ENCODE measurements at regions not wholly inside any gene's neighbourhood (a gene's known extent, or its start where the extent isn't known, plus 50 kb on each side); places are given as distances from the start of the nearest gene placed in this dataset.

GRCh38 chr21:24681456-24681855 is 925.8 kb downstream of the MRPL39 start:
- TF ChIP-seq EZH2 (IDR thresholded peaks at IDR 0.05; ENCODE audit: low read length): no peak
- TF ChIP-seq, protein P1, sequence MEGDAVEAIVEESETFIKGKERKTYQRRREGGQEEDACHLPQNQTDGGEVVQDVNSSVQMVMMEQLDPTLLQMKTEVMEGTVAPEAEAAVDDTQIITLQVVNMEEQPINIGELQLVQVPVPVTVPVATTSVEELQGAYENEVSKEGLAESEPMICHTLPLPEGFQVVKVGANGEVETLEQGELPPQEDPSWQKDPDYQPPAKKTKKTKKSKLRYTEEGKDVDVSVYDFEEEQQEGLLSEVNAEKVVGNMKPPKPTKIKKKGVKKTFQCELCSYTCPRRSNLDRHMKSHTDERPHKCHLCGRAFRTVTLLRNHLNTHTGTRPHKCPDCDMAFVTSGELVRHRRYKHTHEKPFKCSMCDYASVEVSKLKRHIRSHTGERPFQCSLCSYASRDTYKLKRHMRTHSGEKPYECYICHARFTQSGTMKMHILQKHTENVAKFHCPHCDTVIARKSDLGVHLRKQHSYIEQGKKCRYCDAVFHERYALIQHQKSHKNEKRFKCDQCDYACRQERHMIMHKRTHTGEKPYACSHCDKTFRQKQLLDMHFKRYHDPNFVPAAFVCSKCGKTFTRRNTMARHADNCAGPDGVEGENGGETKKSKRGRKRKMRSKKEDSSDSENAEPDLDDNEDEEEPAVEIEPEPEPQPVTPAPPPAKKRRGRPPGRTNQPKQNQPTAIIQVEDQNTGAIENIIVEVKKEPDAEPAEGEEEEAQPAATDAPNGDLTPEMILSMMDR (optimal IDR thresholded peaks at IDR 0.05 in 1 of 3, IDR thresholded peaks at IDR 0.05 in 1 of 3, conservative IDR thresholded peaks at IDR 0.05 in 1 of 3; ENCODE audit: extremely low read depth in 1 of 3, insufficient read depth in 2 of 3, low read length in 3 of 3): no peak

All from keratinocyte (primary cell).